Activated CD8-positive, alpha-beta T cell treated with anti-CD3 and anti-CD28 coated beads for 36 hours (primary cell): ENCODE measurements at regions not wholly inside any gene's neighbourhood (a gene's known extent, or its start where the extent isn't known, plus 50 kb on each side); places are given as distances from the start of the nearest gene placed in this dataset.

Experiments used
- ATAC-seq: fragments of 200-7000 bp; cut with Tn5 transposase; one replicate; pipeline ENCODE4 v1.10.0; 2021; ENCODE audit warnings: mild to moderate bottlenecking, moderate library complexity
- CTCF ChIA-PET: fragments of 350-600 bp; sonication (Branson Sonifier 250); formaldehyde crosslinking; loops from one replicate; lab custom pipeline; 2021; ENCODE audit warnings: antibody characterized with exemption; lab: Charles Lee
- POLR2A ChIA-PET: fragments of 350-600 bp; sonication (Branson Sonifier 250); formaldehyde crosslinking; loops from one replicate; lab custom pipeline; 2021; ENCODE audit warnings: antibody characterized with exemption; lab: Charles Lee
- DNase-seq: peaks from one replicate; pipeline ENCODE4 v3.0.0-alpha.2; 2020
- H3K27ac Mint-ChIP-seq: one replicate; pipeline ENCODE4 v1.8.0; 2021; ENCODE audit warnings: mild to moderate bottlenecking, mixed read lengths
- H3K27me3 Mint-ChIP-seq: one replicate; pipeline ENCODE4 v1.8.0; 2021; ENCODE audit warnings: mixed read lengths
- H3K36me3 Mint-ChIP-seq: one replicate; pipeline ENCODE4 v1.8.0; 2021; ENCODE audit warnings: low read depth, mixed read lengths
- H3K4me1 Mint-ChIP-seq: one replicate; pipeline ENCODE4 v1.8.0; 2021; ENCODE audit warnings: low read depth, mixed read lengths
- H3K4me3 Mint-ChIP-seq: one replicate; pipeline ENCODE4 v1.8.0; 2021; ENCODE audit warnings: mild to moderate bottlenecking, moderate library complexity, mixed read lengths
- H3K9me3 Mint-ChIP-seq: one replicate; pipeline ENCODE4 v1.8.0; 2021; ENCODE audit warnings: mixed read lengths
- CTCF ChIP-seq: fragments of 200-600 bp; IDR thresholded peaks from one replicate; pipeline ENCODE4 v1.8.0; 2022; ENCODE audit warnings: antibody characterized with exemption, mild to moderate bottlenecking
- intact Hi-C: fragments of 100-400 bp; cut with micrococcal nuclease; formaldehyde crosslinking; loops from one replicate; pipeline ENCODE4 v1.10.0; 2022

GRCh38 chr9:2925016-2925415 is 81.1 kb upstream of the PUM3 start:
- H3K27me3 Mint-ChIP-seq: peaks cover 11% of the 10 kb centered on the region
- no peaks in the 10 kb centered on the region for H3K36me3 Mint-ChIP-seq
- H3K27ac Mint-ChIP-seq: no peak overlapping the region
- ChIA-PET POLR2A (no interaction called here), CTCF (no interaction called here)
- H3K4me1 Mint-ChIP-seq: no peaks in the 10 kb centered on the region
- no peak for ATAC-seq
- H3K4me3 Mint-ChIP-seq: no peak overlapping the region
- H3K9me3 Mint-ChIP-seq: peaks cover 1% of the 10 kb centered on the region
- no peak for DNase-seq
- no peak for TF ChIP-seq CTCF
- intact Hi-C loops: no loop called here

GRCh38 chr9:2924380-2924768 is 80.5 kb upstream of the PUM3 start:
- ATAC-seq (no peak), DNase-seq (no peak)
- POLR2A ChIA-PET: no interaction called here
- TF ChIP-seq CTCF: no peak
- Mint-ChIP-seq H3K36me3 (no peaks in the 10 kb centered on the region), H3K27me3 (peaks cover 11% of the 10 kb centered on the region), H3K4me3 (no peak overlapping the region), H3K27ac (no peak overlapping the region), H3K4me1 (no peaks in the 10 kb centered on the region), H3K9me3 (peaks cover 1% of the 10 kb centered on the region)
- intact Hi-C loops: no loop called here
- CTCF ChIA-PET: no interaction called here

- TF ChIP-seq CTCF: no peak
- ChIA-PET CTCF (no interaction called here), POLR2A (no interaction called here)
- no peaks in the 10 kb centered on the region for H3K4me1 Mint-ChIP-seq
- peaks cover 11% of the 10 kb centered on the region for H3K27me3 Mint-ChIP-seq
- H3K27ac Mint-ChIP-seq: no peak overlapping the region
- ATAC-seq (no peak), DNase-seq (no peak)
- peaks cover 1% of the 10 kb centered on the region for H3K9me3 Mint-ChIP-seq
- no peak overlapping the region for H3K4me3 Mint-ChIP-seq
- H3K36me3 Mint-ChIP-seq: no peaks in the 10 kb centered on the region
- intact Hi-C loops: no loop called here
Observed at GRCh38 chr9:2923766-2924379, 80.0 kb upstream of the PUM3 start.

GRCh38 chr9:2919347-2919746 is 75.5 kb upstream of the PUM3 start:
- Mint-ChIP-seq H3K36me3 (no peaks in the 10 kb centered on the region), H3K27ac (no peak overlapping the region), H3K27me3 (peaks cover 3% of the 10 kb centered on the region), H3K4me1 (no peaks in the 10 kb centered on the region), H3K4me3 (no peak overlapping the region), H3K9me3 (no peaks in the 10 kb centered on the region)
- CTCF ChIA-PET: no interaction called here
- ATAC-seq (no peak), DNase-seq (no peak)
- intact Hi-C loops: no loop called here
- no peak for TF ChIP-seq CTCF
- POLR2A ChIA-PET: no interaction called here

GRCh38 chr9:2916382-2916985 is 72.6 kb upstream of the PUM3 start:
- POLR2A ChIA-PET: no interaction called here
- no peak for TF ChIP-seq CTCF
- intact Hi-C loops: no loop called here
- CTCF ChIA-PET: interaction anchor here (0.7 kb wide), 1 partner anchor 66 kb away, joined by 3 read pairs; no protein-coding TSS in a partner anchor
- peaks cover 4% of the 10 kb centered on the region for H3K27me3 Mint-ChIP-seq
- H3K27ac Mint-ChIP-seq: no peak overlapping the region
- no peaks in the 10 kb centered on the region for H3K9me3 Mint-ChIP-seq
- H3K4me1 Mint-ChIP-seq: no peaks in the 10 kb centered on the region
- H3K36me3 Mint-ChIP-seq: no peaks in the 10 kb centered on the region
- DNase-seq (no peak), ATAC-seq (no peak)
- no peak overlapping the region for H3K4me3 Mint-ChIP-seq
